Non-pigmented ciliary epithelial cell (primary cell): ENCODE measurements at regions not wholly inside any gene's neighbourhood (a gene's known extent, or its start where the extent isn't known, plus 50 kb on each side); places are given as distances from the start of the nearest gene placed in this dataset.

Source experiments
- DNase-seq: peaks from one replicate; pipeline ENCODE4 v3.0.0-alpha.2; 2010; ENCODE audit warnings: low read depth

GRCh38 chr13:73397496-73398305 is 338.9 kb downstream of the KLF5 start:
- no peak for DNase-seq

- DNase-seq, result no peak
Measured at GRCh38 chr13:73394066-73394465, 335.3 kb downstream of the KLF5 start.

GRCh38 chr13:73390100-73390499 is 331.3 kb downstream of the KLF5 start:
- DNase-seq, result no peak

GRCh38 chr13:73388586-73388985 is 329.8 kb downstream of the KLF5 start:
- no peak for DNase-seq

GRCh38 chr13:73387318-73387717 is 328.5 kb downstream of the KLF5 start:
- no peak for DNase-seq

GRCh38 chr13:73385848-73386247 is 327.0 kb downstream of the KLF5 start:
- DNase-seq, result no peak

- DNase-seq, result no peak
Measured at GRCh38 chr13:73372666-73373627, 314.1 kb downstream of the KLF5 start.

GRCh38 chr13:73370066-73370465 is 311.3 kb downstream of the KLF5 start:
- no peak for DNase-seq

- no peak for DNase-seq
Measured at GRCh38 chr13:73369095-73369494, 310.3 kb downstream of the KLF5 start.

- no peak for DNase-seq
Measured at GRCh38 chr13:73368608-73369007, 309.8 kb downstream of the KLF5 start.

- DNase-seq, result no peak
Measured at GRCh38 chr13:73367886-73368285, 309.1 kb downstream of the KLF5 start.

- DNase-seq, result no peak
Measured at GRCh38 chr13:73366241-73366640, 307.4 kb downstream of the KLF5 start.

GRCh38 chr13:73365681-73366080 is 306.9 kb downstream of the KLF5 start:
- no peak for DNase-seq

GRCh38 chr13:73365252-73365651 is 306.4 kb downstream of the KLF5 start:
- no peak for DNase-seq

- DNase-seq, result no peak
Measured at GRCh38 chr13:73364736-73365135, 305.9 kb downstream of the KLF5 start.

GRCh38 chr13:73358606-73359095 is 299.8 kb downstream of the KLF5 start:
- no peak for DNase-seq

- no peak for DNase-seq
Measured at GRCh38 chr13:73355134-73355533, 296.3 kb downstream of the KLF5 start.

- no peak for DNase-seq
Measured at GRCh38 chr13:73351730-73352129, 292.9 kb downstream of the KLF5 start.

GRCh38 chr13:73341748-73342147 is 282.9 kb downstream of the KLF5 start:
- peak; percentile 32 for DNase-seq

- no peak for DNase-seq
Measured at GRCh38 chr13:73340069-73340468, 281.3 kb downstream of the KLF5 start.

GRCh38 chr13:73339086-73339485 is 280.3 kb downstream of the KLF5 start:
- DNase-seq, result no peak

GRCh38 chr13:73338389-73338788 is 279.6 kb downstream of the KLF5 start:
- no peak for DNase-seq

- DNase-seq, result no peak
Measured at GRCh38 chr13:73337532-73337931, 278.7 kb downstream of the KLF5 start.
